ENCODE measurements at regions not wholly inside any gene's neighbourhood (a gene's known extent, or its start where the extent isn't known, plus 50 kb on each side); places are given as distances from the start of the nearest gene placed in this dataset.
"Not testable (repeated sequence)": the region's sequence is repeated elsewhere in the genome, so short reads cannot be mapped to it uniquely, and the experiment has no call there.

DNA sequence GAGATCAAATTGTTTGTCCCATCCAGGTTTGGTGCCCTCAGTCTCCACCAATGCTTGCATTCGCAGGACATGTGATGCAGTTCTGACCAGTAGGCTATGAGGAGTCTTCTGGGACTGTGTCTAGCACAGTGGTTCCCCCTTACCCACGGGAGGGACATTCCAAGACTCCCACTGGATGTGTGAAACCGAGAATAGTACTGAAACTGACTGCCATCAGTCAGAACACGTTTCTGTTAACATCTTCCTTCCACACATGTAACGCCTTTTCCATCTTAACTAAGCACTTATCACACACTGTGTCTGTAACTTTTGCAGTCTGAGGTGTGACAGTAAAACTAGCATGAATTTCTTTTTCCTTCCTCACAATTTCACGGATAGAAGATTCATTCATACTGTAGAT, 74.7 kb downstream of the PTTG1 start:
- Histone ChIP-seq H3K4me1 (no peaks in the 10 kb centered on the region), H3K36me3 (no peaks in the 10 kb centered on the region), H3K9me3 (no peaks in the 10 kb centered on the region), H3K4me3 (no peak overlapping the region), H3K27ac (no peak overlapping the region), H3K27me3 (no peaks in the 10 kb centered on the region)
- no peak for DNase-seq (ENCODE audit: low spot score)
- TF ChIP-seq, protein P1, sequence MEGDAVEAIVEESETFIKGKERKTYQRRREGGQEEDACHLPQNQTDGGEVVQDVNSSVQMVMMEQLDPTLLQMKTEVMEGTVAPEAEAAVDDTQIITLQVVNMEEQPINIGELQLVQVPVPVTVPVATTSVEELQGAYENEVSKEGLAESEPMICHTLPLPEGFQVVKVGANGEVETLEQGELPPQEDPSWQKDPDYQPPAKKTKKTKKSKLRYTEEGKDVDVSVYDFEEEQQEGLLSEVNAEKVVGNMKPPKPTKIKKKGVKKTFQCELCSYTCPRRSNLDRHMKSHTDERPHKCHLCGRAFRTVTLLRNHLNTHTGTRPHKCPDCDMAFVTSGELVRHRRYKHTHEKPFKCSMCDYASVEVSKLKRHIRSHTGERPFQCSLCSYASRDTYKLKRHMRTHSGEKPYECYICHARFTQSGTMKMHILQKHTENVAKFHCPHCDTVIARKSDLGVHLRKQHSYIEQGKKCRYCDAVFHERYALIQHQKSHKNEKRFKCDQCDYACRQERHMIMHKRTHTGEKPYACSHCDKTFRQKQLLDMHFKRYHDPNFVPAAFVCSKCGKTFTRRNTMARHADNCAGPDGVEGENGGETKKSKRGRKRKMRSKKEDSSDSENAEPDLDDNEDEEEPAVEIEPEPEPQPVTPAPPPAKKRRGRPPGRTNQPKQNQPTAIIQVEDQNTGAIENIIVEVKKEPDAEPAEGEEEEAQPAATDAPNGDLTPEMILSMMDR (IDR thresholded peaks at IDR 0.05) = no peak

DNA sequence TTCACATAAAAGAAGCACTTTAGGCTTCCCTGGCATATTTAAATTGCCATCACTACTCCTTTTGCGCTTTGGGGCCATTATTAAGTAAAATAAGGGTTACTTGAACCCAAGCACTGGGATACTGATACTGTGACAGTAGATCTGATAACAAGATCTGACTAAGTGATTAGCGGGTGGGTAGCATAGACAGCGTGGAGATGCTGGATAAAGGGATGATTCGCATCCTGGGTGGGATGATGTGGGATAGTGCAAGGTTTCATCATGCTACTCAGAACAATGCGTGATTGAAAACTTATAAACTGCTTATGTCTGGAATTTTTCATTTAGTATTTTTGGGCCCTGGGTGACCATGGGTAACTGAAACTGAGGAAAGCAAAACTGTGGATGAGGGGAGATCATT, 75.1 kb downstream of the PTTG1 start:
- Histone ChIP-seq H3K36me3 (no peaks in the 10 kb centered on the region), H3K9me3 (no peaks in the 10 kb centered on the region), H3K4me3 (no peak overlapping the region), H3K27ac (no peak overlapping the region), H3K27me3 (no peaks in the 10 kb centered on the region), H3K4me1 (no peaks in the 10 kb centered on the region)
- DNase-seq (ENCODE audit: low spot score) = no peak
- TF ChIP-seq, protein P1 (IDR thresholded peaks at IDR 0.05) = no peak

DNA sequence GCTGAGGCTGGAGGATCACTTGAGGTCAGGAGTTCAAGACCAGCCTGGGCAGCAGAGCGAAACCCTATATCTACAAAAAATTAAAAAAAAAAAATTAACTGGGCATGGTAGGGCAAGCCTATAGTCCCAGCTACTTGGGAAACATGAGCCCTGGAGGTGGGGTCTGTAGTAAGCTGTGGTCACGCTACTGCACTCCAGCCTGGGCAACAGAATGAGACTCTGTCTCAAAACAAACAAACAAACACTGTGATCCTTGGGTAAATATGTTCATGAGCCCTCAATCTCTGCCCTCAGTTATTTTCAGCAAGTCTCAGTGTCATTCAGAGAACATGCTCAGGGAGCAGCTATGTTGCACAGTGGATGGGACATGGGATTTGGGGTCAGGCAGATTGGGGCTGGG, 76.2 kb downstream of the PTTG1 start:
- Histone ChIP-seq H3K4me3 (no peak overlapping the region), H3K27ac (no peak overlapping the region), H3K27me3 (no peaks in the 10 kb centered on the region), H3K36me3 (no peaks in the 10 kb centered on the region), H3K9me3 (no peaks in the 10 kb centered on the region), H3K4me1 (no peaks in the 10 kb centered on the region)
- no peak for DNase-seq (ENCODE audit: low spot score)
- TF ChIP-seq, protein P1 (IDR thresholded peaks at IDR 0.05) = no peak

DNA sequence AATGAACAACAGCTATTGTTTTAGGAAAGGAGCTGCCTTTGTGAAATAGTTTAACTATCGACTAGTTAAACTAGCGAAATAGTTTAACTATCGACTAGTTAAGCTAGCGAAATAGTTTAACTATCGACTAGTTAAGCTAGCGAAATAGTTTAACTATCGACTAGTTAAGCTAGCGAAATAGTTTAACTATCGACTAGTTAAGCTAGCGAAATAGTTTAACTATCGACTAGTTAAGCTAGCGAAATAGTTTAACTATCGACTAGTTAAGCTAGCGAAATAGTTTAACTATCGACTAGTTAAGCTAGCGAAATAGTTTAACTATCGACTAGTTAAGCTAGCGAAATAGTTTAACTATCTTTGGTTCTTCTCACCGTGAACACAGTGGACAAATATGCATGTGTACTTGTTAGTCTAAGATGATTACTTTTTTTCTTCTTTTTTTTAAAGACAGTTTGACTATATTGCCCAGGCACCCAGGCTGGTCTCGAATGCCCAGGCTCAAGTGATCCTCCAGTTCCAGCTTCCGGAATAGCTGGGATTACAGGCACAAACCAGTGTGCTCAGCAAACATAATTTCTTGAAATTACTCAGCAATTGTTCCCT, 76.9 kb downstream of the PTTG1 start:
- DNase-seq (ENCODE audit: low spot score); H3K27ac ChIP-seq; H3K4me1 ChIP-seq; H3K27me3 ChIP-seq; H3K36me3 ChIP-seq; H3K4me3 ChIP-seq; H3K9me3 ChIP-seq: not testable (repeated sequence)

DNA sequence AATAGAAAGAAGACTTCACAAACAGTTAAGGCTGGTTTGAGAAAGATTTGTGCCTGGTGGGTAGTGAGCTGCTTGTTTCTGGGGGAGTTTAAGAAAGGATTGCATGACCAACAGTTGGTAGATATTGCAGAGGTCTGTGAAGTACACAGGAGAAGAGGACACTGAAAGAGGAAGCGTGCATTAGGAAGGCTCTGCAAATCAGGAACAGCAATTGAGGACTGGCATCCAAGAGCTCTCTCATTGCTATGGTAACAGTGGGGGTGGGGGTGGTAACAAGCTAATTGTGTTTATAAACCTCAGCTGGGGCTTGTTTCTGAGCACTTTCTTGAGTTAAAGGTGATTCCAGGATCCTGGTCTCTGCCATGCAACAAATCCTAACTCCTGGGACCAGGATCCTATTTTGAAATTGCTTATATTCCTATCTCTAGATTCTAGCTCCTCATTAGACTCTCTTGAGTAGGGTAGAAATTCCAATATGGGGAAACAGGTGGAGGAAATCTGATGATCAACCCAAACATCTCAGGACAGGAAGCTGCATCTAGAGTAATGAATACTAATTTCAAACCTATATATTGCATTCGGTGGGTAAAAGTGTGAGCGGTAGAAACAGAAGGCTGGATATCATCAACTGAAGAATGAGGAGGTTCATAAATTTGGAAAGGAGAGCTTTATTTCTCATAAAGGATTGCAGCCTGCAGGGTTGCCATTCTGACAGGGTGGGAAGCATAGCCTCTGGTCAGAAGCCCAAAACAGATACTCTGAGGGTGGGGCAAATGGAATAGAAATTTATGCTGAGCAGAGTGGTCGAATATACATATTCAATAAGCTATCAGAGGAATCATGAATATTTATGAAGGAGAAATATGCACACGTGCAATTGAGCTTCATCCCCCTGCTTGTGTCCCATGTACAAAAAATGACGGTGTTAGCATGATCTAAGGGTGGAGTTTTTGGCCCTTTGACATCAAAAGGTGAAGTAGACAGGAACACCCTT, 79.4 kb downstream of the PTTG1 start:
- Histone ChIP-seq H3K4me1 (no peaks in the 10 kb centered on the region), H3K36me3 (no peaks in the 10 kb centered on the region), H3K27ac (no peak overlapping the region), H3K9me3 (no peaks in the 10 kb centered on the region), H3K4me3 (no peak overlapping the region), H3K27me3 (no peaks in the 10 kb centered on the region)
- TF ChIP-seq, protein P1 (IDR thresholded peaks at IDR 0.05) = no peak
- DNase-seq (ENCODE audit: low spot score) = no peak

DNA sequence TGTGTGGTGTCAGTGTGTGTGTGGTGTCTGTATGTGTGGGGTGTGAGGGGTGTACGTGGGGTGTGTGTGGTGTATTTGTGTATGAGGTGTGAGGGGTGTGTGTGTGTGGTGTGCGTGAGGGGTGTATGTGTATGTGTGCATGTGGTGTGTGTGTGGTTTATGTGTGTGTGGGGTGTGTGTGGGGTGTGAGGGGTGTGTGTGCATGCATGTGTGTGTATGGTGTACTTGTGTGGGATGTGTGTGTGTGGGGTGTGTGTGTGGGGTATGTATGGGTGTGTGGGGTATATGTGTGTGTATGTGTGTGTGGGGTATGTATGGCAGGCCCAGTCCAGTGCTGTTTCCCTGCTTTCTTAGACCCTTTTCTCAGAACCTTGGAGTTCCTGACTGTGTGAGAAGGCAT, 83.3 kb downstream of the PTTG1 start:
- Histone ChIP-seq H3K4me3 (no peak overlapping the region), H3K36me3 (no peaks in the 10 kb centered on the region), H3K4me1 (peaks cover 0 to 9% of the 10 kb centered on the region in 2 donors), H3K27me3 (no peaks in the 10 kb centered on the region), H3K9me3 (no peaks in the 10 kb centered on the region), H3K27ac (no peak overlapping the region)
- no peak for DNase-seq (ENCODE audit: low spot score)
- TF ChIP-seq, protein P1 (IDR thresholded peaks at IDR 0.05) = no peak
